Glutamatergic neuron (in vitro differentiated cells): ENCODE measurements at regions not wholly inside any gene's neighbourhood (a gene's known extent, or its start where the extent isn't known, plus 50 kb on each side); places are given as distances from the start of the nearest gene placed in this dataset.

Source experiments
- DNase-seq: peaks from one replicate; pipeline ENCODE4 v3.0.0; 2022
- H3K27ac Mint-ChIP-seq: one replicate; pipeline ENCODE4 v1.8.0; 2020; ENCODE audit warnings: mild to moderate bottlenecking, mixed read lengths, inconsistent platforms; ENCODE audit not compliant: unreplicated experiment
- H3K27me3 Mint-ChIP-seq: one replicate; pipeline ENCODE4 v1.8.0; 2020; ENCODE audit warnings: mild to moderate bottlenecking, moderate library complexity, mixed read lengths, inconsistent platforms; ENCODE audit not compliant: unreplicated experiment
- H3K36me3 Mint-ChIP-seq: one replicate; pipeline ENCODE4 v1.8.0; 2020; ENCODE audit warnings: mild to moderate bottlenecking, mixed read lengths, inconsistent platforms; ENCODE audit not compliant: unreplicated experiment
- H3K4me1 Mint-ChIP-seq: one replicate; pipeline ENCODE4 v1.8.0; 2020; ENCODE audit warnings: mild to moderate bottlenecking, low read depth, mixed read lengths, inconsistent platforms; ENCODE audit not compliant: unreplicated experiment
- H3K4me3 Mint-ChIP-seq: one replicate; pipeline ENCODE4 v1.8.0; 2020; ENCODE audit warnings: mild to moderate bottlenecking, mixed read lengths, inconsistent platforms; ENCODE audit not compliant: unreplicated experiment
- H3K9me3 Mint-ChIP-seq: one replicate; pipeline ENCODE4 v1.8.0; 2020; ENCODE audit warnings: mild to moderate bottlenecking, moderate library complexity, mixed read lengths, inconsistent platforms; ENCODE audit not compliant: unreplicated experiment
- CTCF ChIP-seq: fragments of 200-600 bp; sonication (generic); IDR thresholded peaks from one replicate; pipeline ENCODE4 v1.5.0; 2021; ENCODE audit not compliant: partially characterized antibody, unreplicated experiment

DNA sequence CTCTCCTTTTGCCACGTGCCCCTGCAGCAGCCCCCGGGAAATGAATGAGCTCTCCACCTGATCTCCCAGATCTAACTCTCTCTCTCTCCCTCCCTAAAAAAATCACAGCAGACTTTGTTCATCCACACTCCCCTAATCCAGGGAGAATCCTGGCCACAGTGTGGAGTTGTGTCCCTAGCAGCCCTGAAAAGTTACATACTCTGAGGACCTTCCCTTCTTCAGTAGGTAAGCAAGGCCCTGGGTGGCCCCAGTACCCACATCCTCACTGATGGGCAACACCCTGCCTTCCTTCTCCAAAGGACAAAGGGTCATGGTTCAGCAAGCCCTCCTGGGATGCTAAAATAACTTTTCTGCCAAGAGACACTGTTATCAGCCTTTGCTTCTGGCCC lies 76.9 kb upstream of the GLI2 start:
- no peak overlapping the region for H3K27ac Mint-ChIP-seq
- no peak for DNase-seq
- H3K27me3 Mint-ChIP-seq: peaks cover under 1% of the 10 kb centered on the region
- peaks cover 4% of the 10 kb centered on the region for H3K9me3 Mint-ChIP-seq
- H3K36me3 Mint-ChIP-seq: peaks cover 3% of the 10 kb centered on the region
- H3K4me3 Mint-ChIP-seq: no peak overlapping the region
- no peak for TF ChIP-seq CTCF
- H3K4me1 Mint-ChIP-seq: peaks cover 3% of the 10 kb centered on the region

GRCh38 chr2:120659275-120659977 lies 76.2 kb upstream of the GLI2 start:
- DNase-seq: no peak
- TF ChIP-seq CTCF: no peak
- peaks cover 6% of the 10 kb centered on the region for H3K36me3 Mint-ChIP-seq
- peaks cover 8% of the 10 kb centered on the region for H3K9me3 Mint-ChIP-seq
- H3K27ac Mint-ChIP-seq: no peak overlapping the region
- H3K4me3 Mint-ChIP-seq: no peak overlapping the region
- H3K4me1 Mint-ChIP-seq: peaks cover 3% of the 10 kb centered on the region
- H3K27me3 Mint-ChIP-seq: no peaks in the 10 kb centered on the region

GRCh38 chr2:120660056-120660694 lies 75.5 kb upstream of the GLI2 start:
- no peak overlapping the region for H3K4me3 Mint-ChIP-seq
- H3K36me3 Mint-ChIP-seq: peaks cover 13% of the 10 kb centered on the region
- H3K9me3 Mint-ChIP-seq: peaks cover 9% of the 10 kb centered on the region
- H3K27ac Mint-ChIP-seq: no peak overlapping the region
- no peaks in the 10 kb centered on the region for H3K27me3 Mint-ChIP-seq
- no peak for DNase-seq
- no peak for TF ChIP-seq CTCF
- peaks cover 3% of the 10 kb centered on the region for H3K4me1 Mint-ChIP-seq

- DNase-seq: no peak
- H3K9me3 Mint-ChIP-seq: peaks cover 12% of the 10 kb centered on the region
- H3K4me1 Mint-ChIP-seq: peaks cover 3% of the 10 kb centered on the region
- no peaks in the 10 kb centered on the region for H3K27me3 Mint-ChIP-seq
- peaks cover 19% of the 10 kb centered on the region for H3K36me3 Mint-ChIP-seq
- H3K4me3 Mint-ChIP-seq: no peak overlapping the region
- no peak overlapping the region for H3K27ac Mint-ChIP-seq
- TF ChIP-seq CTCF: no peak
Measured at GRCh38 chr2:120660771-120661459, 74.8 kb upstream of the GLI2 start.

- no peak for TF ChIP-seq CTCF
- H3K27ac Mint-ChIP-seq: no peak overlapping the region
- no peaks in the 10 kb centered on the region for H3K27me3 Mint-ChIP-seq
- no peak overlapping the region for H3K4me3 Mint-ChIP-seq
- peaks cover 26% of the 10 kb centered on the region for H3K36me3 Mint-ChIP-seq
- H3K9me3 Mint-ChIP-seq: peaks cover 18% of the 10 kb centered on the region
- peaks cover 3% of the 10 kb centered on the region for H3K4me1 Mint-ChIP-seq
- peak; percentile 65 for DNase-seq
Measured at GRCh38 chr2:120661551-120661950, 74.1 kb upstream of the GLI2 start.
